Mucosa of rectum (tissue), 2 donors: ENCODE measurements at regions not wholly inside any gene's neighbourhood (a gene's known extent, or its start where the extent isn't known, plus 50 kb on each side); places are given as distances from the start of the nearest gene placed in this dataset.

Source experiments
- H3K27ac ChIP-seq, 2 donors: one replicate each; pipeline ENCODE4 v1.7.0; 2013; ENCODE audit warnings: inconsistent platforms in 2 of 2, low read depth in 2 of 2, low read length in 2 of 2
- H3K27me3 ChIP-seq, 2 donors: one replicate each; pipeline ENCODE4 v1.7.0; 2013; ENCODE audit warnings: low read length in 2 of 2; ENCODE audit not compliant: control insufficient read depth in 2 of 2, insufficient read depth in 2 of 2
- H3K36me3 ChIP-seq, 2 donors: one replicate each; pipeline ENCODE4 v1.7.0; 2013; ENCODE audit warnings: low read length in 2 of 2; ENCODE audit not compliant: control insufficient read depth in 2 of 2, insufficient read depth in 2 of 2
- H3K4me1 ChIP-seq, 2 donors: one replicate each; pipeline ENCODE4 v1.7.0; 2013; ENCODE audit warnings: low read length in 2 of 2, mild to moderate bottlenecking in 1 of 2; ENCODE audit not compliant: control insufficient read depth in 2 of 2, insufficient read depth in 2 of 2
- H3K4me3 ChIP-seq, 2 donors: one replicate each; pipeline ENCODE4 v1.7.0; 2013; ENCODE audit warnings: low read length in 2 of 2
- H3K9ac ChIP-seq, 2 donors: one replicate each; pipeline ENCODE4 v1.7.0; 2013; ENCODE audit warnings: low read length in 2 of 2, low read depth in 1 of 2, mild to moderate bottlenecking in 1 of 2
- H3K9me3 ChIP-seq, 2 donors: one replicate each; pipeline ENCODE4 v1.7.0; 2013; ENCODE audit warnings: low read length in 2 of 2; ENCODE audit not compliant: control insufficient read depth in 2 of 2
- donor health status: healthy.
- donor health status: Normal muscosa, but diverticular disease.

DNA sequence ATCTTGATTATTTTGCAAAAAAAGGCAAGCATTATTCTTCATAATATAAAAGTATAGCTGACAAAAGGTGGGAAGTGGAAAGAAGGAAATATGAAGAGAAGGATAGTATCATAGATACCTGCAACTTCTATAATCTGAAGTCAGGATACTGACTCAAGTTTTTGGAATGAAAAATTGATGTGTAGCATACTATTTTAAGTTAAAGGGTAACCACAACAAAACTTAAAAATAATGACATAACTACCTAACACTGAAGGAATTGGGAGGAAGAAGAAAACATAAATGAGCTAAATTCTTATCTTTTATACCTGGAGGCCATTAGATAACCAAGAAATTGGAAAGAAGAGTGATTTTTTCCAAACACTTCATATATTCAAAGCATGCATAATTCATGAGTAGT is 51.8 kb upstream of the TLE1 start:
- H3K9me3 ChIP-seq: no peaks in the 10 kb centered on the region
- no peaks in the 10 kb centered on the region for H3K36me3 ChIP-seq
- H3K27me3 ChIP-seq: no peaks in the 10 kb centered on the region
- no peak overlapping the region for H3K9ac ChIP-seq
- peaks cover 3 to 11% of the 10 kb centered on the region in 2 donors for H3K4me1 ChIP-seq
- no peak overlapping the region for H3K27ac ChIP-seq
- H3K4me3 ChIP-seq: no peak overlapping the region

DNA sequence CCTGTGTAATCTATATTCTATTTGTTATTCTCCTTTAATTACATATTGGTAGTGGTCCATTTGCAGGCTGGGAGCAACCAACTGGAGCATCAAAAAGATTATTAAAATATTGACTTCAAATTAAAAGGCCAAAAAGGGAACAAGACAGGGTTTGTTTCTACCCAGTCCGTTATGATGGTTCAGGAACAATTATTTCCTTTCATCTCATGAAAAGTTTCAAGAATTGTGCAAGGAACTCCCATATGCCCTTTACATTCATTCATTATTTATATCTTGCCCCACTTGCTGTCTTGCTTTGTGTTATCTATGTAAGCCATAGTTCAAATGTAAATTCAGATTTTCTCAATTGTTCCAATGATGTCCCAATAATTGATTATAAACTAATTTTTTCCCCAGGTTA is 58.7 kb upstream of the TLE1 start:
- no peak overlapping the region for H3K9ac ChIP-seq
- no peak overlapping the region for H3K4me3 ChIP-seq
- H3K9me3 ChIP-seq: no peaks in the 10 kb centered on the region
- H3K27ac ChIP-seq: no peak overlapping the region
- no peaks in the 10 kb centered on the region for H3K27me3 ChIP-seq
- H3K4me1 ChIP-seq: no peaks in the 10 kb centered on the region
- no peaks in the 10 kb centered on the region for H3K36me3 ChIP-seq

DNA sequence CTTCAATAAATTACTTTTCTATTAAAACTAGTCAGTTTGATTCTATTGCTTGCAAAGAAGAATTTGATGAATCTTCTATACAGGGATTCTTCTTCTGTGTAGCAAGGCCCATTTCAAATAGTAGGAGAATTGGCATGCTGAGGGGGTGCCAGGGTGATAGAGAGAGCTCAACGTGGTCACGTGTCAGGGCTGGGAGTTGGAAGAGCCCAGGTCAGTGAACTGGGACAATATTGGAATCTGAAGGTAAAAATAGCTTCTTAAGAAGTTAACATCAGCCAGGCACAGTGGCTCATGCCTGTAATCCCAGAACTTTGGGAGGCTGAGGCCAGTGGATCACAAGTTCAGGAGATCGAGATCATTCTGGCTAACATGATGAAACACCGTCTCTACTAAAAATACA is 64.1 kb upstream of the TLE1 start:
- no peaks in the 10 kb centered on the region for H3K36me3 ChIP-seq
- no peaks in the 10 kb centered on the region for H3K9me3 ChIP-seq
- H3K4me1 ChIP-seq: no peaks in the 10 kb centered on the region
- no peak overlapping the region for H3K27ac ChIP-seq
- H3K4me3 ChIP-seq: no peak overlapping the region
- H3K9ac ChIP-seq: no peak overlapping the region
- no peaks in the 10 kb centered on the region for H3K27me3 ChIP-seq

DNA sequence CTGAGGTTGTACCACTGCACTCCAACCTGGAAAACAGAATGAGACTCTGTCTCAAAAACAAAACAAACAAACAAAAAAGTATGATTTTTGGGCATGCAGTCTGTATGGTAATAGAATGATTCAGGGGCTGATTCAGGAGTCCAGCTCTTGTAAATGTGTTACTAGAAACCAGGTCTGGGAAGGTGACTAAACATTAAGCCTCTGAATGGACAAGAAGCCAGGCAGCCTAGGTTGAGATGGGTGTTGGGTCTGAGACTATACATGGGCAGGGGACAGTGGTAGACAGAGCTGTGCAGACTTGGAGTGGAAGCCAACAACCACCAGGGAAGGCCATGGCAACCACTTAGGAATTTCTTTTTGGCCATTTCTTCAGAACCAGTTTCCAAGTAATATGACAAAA is 64.9 kb upstream of the TLE1 start:
- no peak overlapping the region for H3K9ac ChIP-seq
- H3K9me3 ChIP-seq: no peaks in the 10 kb centered on the region
- no peak overlapping the region for H3K4me3 ChIP-seq
- no peaks in the 10 kb centered on the region for H3K4me1 ChIP-seq
- H3K27ac ChIP-seq: no peak overlapping the region
- H3K36me3 ChIP-seq: no peaks in the 10 kb centered on the region
- no peaks in the 10 kb centered on the region for H3K27me3 ChIP-seq

DNA sequence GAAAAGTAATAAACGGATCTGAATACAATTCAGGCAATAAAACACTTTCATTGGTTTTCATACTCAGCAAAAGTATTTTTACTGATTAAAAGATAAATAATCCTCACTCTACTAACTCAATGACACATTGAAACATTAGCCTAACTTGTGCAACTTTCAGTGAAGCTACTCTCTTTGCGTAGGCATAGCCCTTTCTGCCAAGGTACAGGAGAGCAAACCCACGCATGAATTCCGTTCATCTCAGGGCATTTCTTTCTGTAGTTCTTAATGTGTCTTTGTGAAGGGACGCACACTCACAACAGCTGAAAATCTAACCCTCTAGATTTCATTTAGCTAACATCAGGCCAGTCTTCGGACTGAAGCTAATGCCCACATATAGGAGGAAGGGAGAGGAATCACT is 66.4 kb upstream of the TLE1 start:
- no peak overlapping the region for H3K27ac ChIP-seq
- H3K9me3 ChIP-seq: no peaks in the 10 kb centered on the region
- no peaks in the 10 kb centered on the region for H3K36me3 ChIP-seq
- no peak overlapping the region for H3K4me3 ChIP-seq
- H3K4me1 ChIP-seq: no peaks in the 10 kb centered on the region
- H3K27me3 ChIP-seq: no peaks in the 10 kb centered on the region
- H3K9ac ChIP-seq: no peak overlapping the region

DNA sequence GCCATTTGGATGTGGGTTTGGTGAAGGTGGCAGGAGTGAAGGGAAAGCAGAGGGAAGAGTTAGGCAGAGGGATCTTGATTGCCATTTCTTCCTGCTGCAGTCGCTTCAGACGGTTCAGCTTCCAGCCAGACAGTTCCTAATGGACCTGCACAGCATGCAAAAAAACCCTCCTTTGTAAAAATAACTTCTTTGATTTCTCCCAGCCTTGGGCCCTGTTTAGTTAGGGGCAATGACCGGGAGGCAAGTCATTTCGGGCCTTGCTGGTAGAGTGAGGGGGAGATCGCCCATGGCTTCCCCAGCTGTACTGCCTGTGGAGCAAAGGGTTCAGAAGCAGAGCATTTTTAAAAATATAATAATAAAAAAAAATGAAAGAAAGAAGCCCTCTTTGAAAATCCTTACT is 67.2 kb upstream of the TLE1 start:
- H3K4me1 ChIP-seq: no peaks in the 10 kb centered on the region
- H3K27ac ChIP-seq: no peak overlapping the region
- no peak overlapping the region for H3K4me3 ChIP-seq
- H3K27me3 ChIP-seq: no peaks in the 10 kb centered on the region
- H3K9me3 ChIP-seq: no peaks in the 10 kb centered on the region
- no peaks in the 10 kb centered on the region for H3K36me3 ChIP-seq
- no peak overlapping the region for H3K9ac ChIP-seq

DNA sequence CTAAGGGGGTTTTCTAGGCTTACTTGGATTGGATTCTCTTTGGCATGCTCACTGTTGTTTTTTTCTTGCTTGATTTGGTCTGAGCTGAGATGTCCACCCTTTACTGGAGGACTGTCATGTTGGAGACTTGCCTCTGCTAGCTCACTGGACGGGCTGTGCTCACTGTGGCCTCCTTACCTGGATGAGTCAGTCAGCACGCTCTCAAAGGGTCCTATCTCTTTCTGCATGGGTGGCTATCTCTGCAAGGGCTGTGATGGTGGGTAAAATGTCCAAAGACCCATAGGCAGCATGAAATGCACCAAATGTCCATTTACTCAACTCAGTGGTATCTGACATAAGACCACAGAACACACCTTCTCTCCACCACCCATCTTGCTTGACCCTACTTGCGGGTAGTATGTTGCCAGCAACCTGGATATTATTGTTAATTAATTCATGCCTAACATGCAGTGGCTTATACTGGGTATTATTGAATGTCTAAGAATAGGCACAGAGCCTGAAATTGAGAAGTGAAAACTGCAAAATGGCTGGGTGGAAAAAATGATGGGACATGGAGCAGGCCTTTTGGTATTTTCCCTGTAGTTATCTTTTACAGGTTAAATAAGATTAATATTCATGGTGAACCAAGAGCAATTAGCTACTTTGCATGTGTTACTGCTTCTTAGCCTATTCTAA is 68.9 kb upstream of the TLE1 start:
- Histone ChIP-seq H3K9me3 (no peaks in the 10 kb centered on the region), H3K27ac (no peak overlapping the region), H3K9ac (no peak overlapping the region), H3K4me3 (no peak overlapping the region), H3K27me3 (no peaks in the 10 kb centered on the region), H3K4me1 (no peaks in the 10 kb centered on the region), H3K36me3 (no peaks in the 10 kb centered on the region)

DNA sequence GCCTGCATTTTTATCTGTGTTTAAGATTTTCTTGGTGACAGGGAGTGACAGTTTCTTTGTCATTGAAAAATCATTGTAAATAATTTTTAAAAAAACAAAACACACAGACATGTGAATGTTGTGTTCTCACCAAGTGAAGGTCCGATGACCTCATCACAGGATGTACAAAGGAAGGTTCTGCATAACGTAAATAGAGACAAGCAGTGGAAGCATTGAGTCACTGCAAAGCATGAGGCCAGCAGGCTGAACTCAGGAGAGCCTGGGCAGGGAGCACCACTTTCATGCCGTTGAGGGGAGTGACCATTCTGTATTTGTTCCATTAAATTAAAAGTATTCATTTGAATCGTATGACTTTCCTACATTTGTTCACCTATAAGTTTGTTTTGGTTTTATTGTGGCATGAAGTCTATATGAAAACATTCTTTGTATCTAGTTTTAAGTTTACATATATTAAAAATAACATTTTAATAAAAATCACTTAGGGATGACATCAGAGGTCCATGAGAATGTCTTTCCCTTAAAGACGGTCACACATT is 70.4 kb upstream of the TLE1 start:
- no peaks in the 10 kb centered on the region for H3K27me3 ChIP-seq
- no peaks in the 10 kb centered on the region for H3K4me1 ChIP-seq
- no peaks in the 10 kb centered on the region for H3K36me3 ChIP-seq
- H3K9ac ChIP-seq: no peak overlapping the region
- no peak overlapping the region for H3K4me3 ChIP-seq
- no peaks in the 10 kb centered on the region for H3K9me3 ChIP-seq
- no peak overlapping the region for H3K27ac ChIP-seq

DNA sequence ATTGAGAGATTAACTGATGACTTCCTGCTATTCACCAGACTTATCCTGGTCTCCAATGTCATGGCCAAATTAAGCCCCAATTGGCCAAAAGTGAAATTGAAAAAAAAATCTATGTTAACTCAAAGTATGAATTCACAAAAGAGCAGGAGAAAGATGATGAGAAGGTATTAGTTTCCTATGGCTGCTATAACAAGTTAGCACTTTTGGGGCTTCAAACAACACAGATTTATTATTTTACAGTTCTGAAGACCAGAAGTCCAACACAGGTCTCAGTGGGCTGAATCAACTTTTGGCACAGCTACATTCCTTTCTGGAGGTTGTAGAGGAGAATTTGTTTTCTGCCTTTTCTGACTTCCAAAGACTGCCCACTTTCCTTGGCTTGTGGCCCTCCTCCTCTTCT is 78.6 kb upstream of the TLE1 start:
- no peaks in the 10 kb centered on the region for H3K4me1 ChIP-seq
- no peak overlapping the region for H3K4me3 ChIP-seq
- no peak overlapping the region for H3K9ac ChIP-seq
- no peak overlapping the region for H3K27ac ChIP-seq
- H3K9me3 ChIP-seq: no peaks in the 10 kb centered on the region
- H3K27me3 ChIP-seq: no peaks in the 10 kb centered on the region
- no peaks in the 10 kb centered on the region for H3K36me3 ChIP-seq

DNA sequence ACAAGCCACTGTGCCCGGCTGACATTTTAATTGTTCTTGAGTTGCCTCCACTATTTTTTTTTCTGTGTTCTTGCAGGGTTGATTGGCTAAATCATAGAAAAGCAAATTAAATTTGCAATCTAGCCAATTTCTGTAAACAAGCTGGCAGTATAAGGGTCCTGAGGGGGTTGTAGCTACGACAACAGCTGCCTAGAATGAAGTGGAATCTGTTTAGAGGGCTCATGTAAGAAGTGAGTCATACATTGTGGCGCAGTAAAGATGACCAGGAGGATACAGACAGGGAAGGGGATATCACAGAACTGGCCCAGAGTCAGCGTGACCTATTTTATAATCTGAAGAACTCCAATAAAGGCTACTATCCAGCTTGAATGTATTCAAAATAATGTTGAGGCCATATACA is 82.2 kb upstream of the TLE1 start:
- no peak overlapping the region for H3K9ac ChIP-seq
- H3K4me3 ChIP-seq: no peak overlapping the region
- H3K27me3 ChIP-seq: no peaks in the 10 kb centered on the region
- no peaks in the 10 kb centered on the region for H3K9me3 ChIP-seq
- no peaks in the 10 kb centered on the region for H3K4me1 ChIP-seq
- no peaks in the 10 kb centered on the region for H3K36me3 ChIP-seq
- H3K27ac ChIP-seq: no peak overlapping the region

DNA sequence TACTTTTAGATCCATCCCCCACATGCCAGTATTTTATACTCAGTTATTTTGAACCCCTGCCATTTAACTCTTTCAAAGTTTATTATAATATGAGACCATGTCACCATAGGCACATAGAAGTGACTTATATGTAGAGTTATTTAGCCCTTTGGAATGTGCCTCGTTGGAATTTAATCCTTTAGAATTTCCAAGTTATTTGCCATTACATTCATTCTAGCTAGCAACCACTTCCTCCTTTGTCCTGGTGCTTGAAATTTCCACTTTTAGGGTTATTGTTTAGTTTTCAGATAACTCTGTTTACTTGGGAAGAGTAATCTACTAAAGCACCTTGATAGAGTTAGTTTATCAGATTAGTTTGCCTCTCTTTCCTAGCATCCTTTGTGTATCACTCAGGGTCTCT is 82.8 kb upstream of the TLE1 start:
- H3K9ac ChIP-seq: no peak overlapping the region
- no peak overlapping the region for H3K4me3 ChIP-seq
- H3K27ac ChIP-seq: no peak overlapping the region
- no peaks in the 10 kb centered on the region for H3K36me3 ChIP-seq
- no peaks in the 10 kb centered on the region for H3K4me1 ChIP-seq
- no peaks in the 10 kb centered on the region for H3K27me3 ChIP-seq
- no peaks in the 10 kb centered on the region for H3K9me3 ChIP-seq
